ENCODE measurements at regions not wholly inside any gene's neighbourhood (a gene's known extent, or its start where the extent isn't known, plus 50 kb on each side); places are given as distances from the start of the nearest gene placed in this dataset.

- no peak for TF ChIP-seq CTCF (conservative IDR thresholded peaks at IDR 0.05)
- no peak for TF ChIP-seq EZH2 (IDR thresholded peaks at IDR 0.05; ENCODE audit: low read depth)
Observed at GRCh38 chrX:82362550-82362949, 1145.5 kb upstream of the POU3F4 start.

Measured in PC-9 (cell line).